Posterior cingulate gyrus (tissue), 11 donors: ENCODE measurements at regions not wholly inside any gene's neighbourhood (a gene's known extent, or its start where the extent isn't known, plus 50 kb on each side); places are given as distances from the start of the nearest gene placed in this dataset.
"Not testable (repeated sequence)": the region's sequence is repeated elsewhere in the genome, so short reads cannot be mapped to it uniquely, and the experiment has no call there.

ENCODE experiments used
- DNase-seq, 10 donors: peaks; one replicate each; pipeline versions ENCODE4 v3.0.0 to v3.0.0-alpha.2; 2020 to 2021; ENCODE audit warnings: mixed read lengths in 3 of 10
- intact Hi-C: fragments of 100-400 bp; cut with DNase I; formaldehyde crosslinking; loops from one replicate; pipeline ENCODE4 v1.15.1; 2023

GRCh38 chr1:102365071-102365470 is 368.3 kb upstream of the OLFM3 start:
- intact Hi-C loops: no loop called here
- DNase-seq: no peak

- DNase-seq: no peak
- intact Hi-C loops: no loop called here
Measured at GRCh38 chr1:102336602-102337001, 339.9 kb upstream of the OLFM3 start.

- no peak for DNase-seq
- intact Hi-C loops: no loop called here
Measured at GRCh38 chr1:102318104-102318806, 321.5 kb upstream of the OLFM3 start.

- DNase-seq: no peak
- intact Hi-C loops: no loop called here
Measured at GRCh38 chr1:102315096-102315495, 318.4 kb upstream of the OLFM3 start.

GRCh38 chr1:102296116-102296515 is 299.4 kb upstream of the OLFM3 start:
- peak in 1 of 10 donors; percentile 51 for DNase-seq
- intact Hi-C loops: no loop called here

GRCh38 chr1:102282955-102283354 is 286.2 kb upstream of the OLFM3 start:
- intact Hi-C loops: no loop called here

GRCh38 chr1:102262994-102263393 is 266.3 kb upstream of the OLFM3 start:
- intact Hi-C loops: no loop called here

More at GRCh38 chr1:102282955-102283354, 286.2 kb upstream of the OLFM3 start:
- no peak for DNase-seq

GRCh38 chr1:102252731-102253505 is 256.2 kb upstream of the OLFM3 start:
- intact Hi-C loops: no loop called here
- no peak for DNase-seq

More at GRCh38 chr1:102262994-102263393, 266.3 kb upstream of the OLFM3 start:
- no peak for DNase-seq

GRCh38 chr1:102241431-102242338 is 245.0 kb upstream of the OLFM3 start:
- intact Hi-C loops: no loop called here
- no peak for DNase-seq

GRCh38 chr1:102239247-102239646 is 242.5 kb upstream of the OLFM3 start:
- no peak for DNase-seq
- intact Hi-C loops: no loop called here

GRCh38 chr1:102234753-102235359 is 238.1 kb upstream of the OLFM3 start:
- intact Hi-C loops: no loop called here
- peak in 3 of 10 donors; percentile 50 to 64 (median 62) for DNase-seq

GRCh38 chr1:102219463-102219862 is 222.7 kb upstream of the OLFM3 start:
- DNase-seq: no peak
- intact Hi-C loops: no loop called here

- intact Hi-C loops, DNase-seq: not testable (repeated sequence)
Measured at GRCh38 chr1:102210891-102211290, 214.2 kb upstream of the OLFM3 start.

- intact Hi-C loops: no loop called here
- no peak for DNase-seq
Measured at GRCh38 chr1:102191723-102192122, 195.0 kb upstream of the OLFM3 start.

- intact Hi-C loops: no loop called here
- no peak for DNase-seq
Measured at GRCh38 chr1:102190429-102190828, 193.7 kb upstream of the OLFM3 start.

- intact Hi-C loops: no loop called here
Measured at GRCh38 chr1:102186536-102186935, 189.8 kb upstream of the OLFM3 start.

GRCh38 chr1:102185260-102185659 is 188.5 kb upstream of the OLFM3 start:
- intact Hi-C loops: no loop called here
- no peak for DNase-seq

More at GRCh38 chr1:102186536-102186935, 189.8 kb upstream of the OLFM3 start:
- no peak for DNase-seq

- DNase-seq: no peak
- intact Hi-C loops: no loop called here
Measured at GRCh38 chr1:102184477-102184876, 187.8 kb upstream of the OLFM3 start.

GRCh38 chr1:102183711-102184110 is 187.0 kb upstream of the OLFM3 start:
- intact Hi-C loops: no loop called here
- no peak for DNase-seq

- no peak for DNase-seq
- intact Hi-C loops: no loop called here
Measured at GRCh38 chr1:102182603-102183260, 186.0 kb upstream of the OLFM3 start.
